Pancreas (tissue), 10 donors: ENCODE measurements at regions not wholly inside any gene's neighbourhood (a gene's known extent, or its start where the extent isn't known, plus 50 kb on each side); places are given as distances from the start of the nearest gene placed in this dataset.

Experiments used
- ATAC-seq, 4 donors: fragments of 200-7000 bp; cut with Tn5 transposase; one replicate each; pipeline versions ENCODE4 v1.8.0 to v1.9.1; 2020; ENCODE audit warnings: mild to moderate bottlenecking in 4 of 4, moderate library complexity in 4 of 4
- DNase-seq, 6 donors: peaks; one replicate each; pipeline ENCODE4 v3.0.0-alpha.2; 2020
- FAIRE-seq: peaks from 2 replicates; lab custom pipeline; 2012; peaks lifted over from hg19 to GRCh38; lab: Jason Lieb, UNC
- H3K27ac ChIP-seq, 4 donors: fragments of 200-600 bp; sonication (generic); 1 replicate in 3 of 4; 2 replicates in 1 of 4; pipeline versions ENCODE4 v1.5.0 to v1.8.0; 2020
- H3K27me3 ChIP-seq, 4 donors: fragments of 200-600 bp; one replicate each; pipeline ENCODE4 v1.8.0; 2021
- H3K36me3 ChIP-seq, 3 donors: fragments of 200-600 bp; sonication (generic) in 1 of 3; one replicate each; pipeline versions ENCODE4 v1.5.0 to v1.8.0; 2020 to 2021
- H3K4me1 ChIP-seq, 3 donors: fragments of 200-600 bp; one replicate each; pipeline ENCODE4 v1.8.0; 2021
- H3K4me3 ChIP-seq, 4 donors: fragments of 200-600 bp; sonication (generic) in 2 of 4; one replicate each; pipeline versions ENCODE4 v1.5.0 to v1.8.0; 2020 to 2021
- H3K9me3 ChIP-seq, 4 donors: fragments of 200-600 bp; one replicate each; pipeline ENCODE4 v1.8.0; 2021
- WGBS, 2 donors: extraction: QIAGEN DNeasy Blood & Tissue Kit; methylation state at CpG; one replicate each; pipeline ENCODE4 v1.1.7; 2013; 5-methylcytosine and 5-hydroxymethylcytosine counted together
- intact Hi-C, 3 donors: fragments of 100-400 bp; cut with DNase I; formaldehyde crosslinking; loops; one replicate each; pipeline versions ENCODE4 v1.11.1 to v1.14.2; 2022
- TF ChIP-seq, protein P1 (sequence below), 4 donors: fragments of 200-600 bp; sonication (generic) in 3 of 4; IDR thresholded peaks; one replicate each; pipeline versions ENCODE4 v1.5.0 to v1.8.0; 2021; ENCODE audit warnings: antibody characterized with exemption in 4 of 4
- donor health status: healthy with polysubstance abuse.
- donor health status: DM: no; HTN: no; CAD: no; lungs with moderate emphysema.
- donor health status: DM: no; HTN: no; CAD: no.
- donor health status: control.
- donor health status: control.
- donor health status: Bipolar disorder and iron deficiency.
- donor health status: DM: yes; HTN: yes; CAD: no.
- donor health status: DM: no; HTN: no; CAD: no.
- donor health status: DM: no; HTN: no; CAD: no.
- donor health status: DM: yes; HTN: yes; CAD: no.

DNA sequence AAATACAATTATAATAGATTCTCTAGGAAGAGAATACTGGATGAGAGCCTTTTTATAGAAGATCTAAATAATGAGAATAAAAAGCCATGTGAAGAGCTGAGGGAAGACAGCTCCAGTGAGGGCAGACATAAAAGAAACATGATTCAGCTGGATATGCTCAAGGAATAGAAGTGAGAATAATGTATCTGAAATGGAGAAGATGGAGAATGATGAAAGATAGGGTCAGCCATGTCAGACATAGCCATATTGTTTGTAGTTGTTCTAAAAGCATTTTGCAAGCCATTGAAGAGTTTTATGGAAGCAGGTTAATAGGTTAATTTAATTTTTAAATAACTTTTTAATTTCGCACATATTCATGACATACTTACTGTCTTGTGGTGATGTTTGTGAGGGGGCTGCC, 713.5 kb upstream of the ARPP21 start:
- FAIRE-seq (no peak), ATAC-seq (no peak), DNase-seq (no peak)
- intact Hi-C loops, result no loop called here
- TF ChIP-seq, protein P1, sequence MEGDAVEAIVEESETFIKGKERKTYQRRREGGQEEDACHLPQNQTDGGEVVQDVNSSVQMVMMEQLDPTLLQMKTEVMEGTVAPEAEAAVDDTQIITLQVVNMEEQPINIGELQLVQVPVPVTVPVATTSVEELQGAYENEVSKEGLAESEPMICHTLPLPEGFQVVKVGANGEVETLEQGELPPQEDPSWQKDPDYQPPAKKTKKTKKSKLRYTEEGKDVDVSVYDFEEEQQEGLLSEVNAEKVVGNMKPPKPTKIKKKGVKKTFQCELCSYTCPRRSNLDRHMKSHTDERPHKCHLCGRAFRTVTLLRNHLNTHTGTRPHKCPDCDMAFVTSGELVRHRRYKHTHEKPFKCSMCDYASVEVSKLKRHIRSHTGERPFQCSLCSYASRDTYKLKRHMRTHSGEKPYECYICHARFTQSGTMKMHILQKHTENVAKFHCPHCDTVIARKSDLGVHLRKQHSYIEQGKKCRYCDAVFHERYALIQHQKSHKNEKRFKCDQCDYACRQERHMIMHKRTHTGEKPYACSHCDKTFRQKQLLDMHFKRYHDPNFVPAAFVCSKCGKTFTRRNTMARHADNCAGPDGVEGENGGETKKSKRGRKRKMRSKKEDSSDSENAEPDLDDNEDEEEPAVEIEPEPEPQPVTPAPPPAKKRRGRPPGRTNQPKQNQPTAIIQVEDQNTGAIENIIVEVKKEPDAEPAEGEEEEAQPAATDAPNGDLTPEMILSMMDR (IDR thresholded peaks at IDR 0.05), result no peak
- H3K27ac ChIP-seq, result no peak overlapping the region
- H3K9me3 ChIP-seq, result no peaks in the 10 kb centered on the region
- WGBS, 2 donors, result 66 to 88% methylated on average over 1 of the region's 1 CpG
- H3K36me3 ChIP-seq, result no peaks in the 10 kb centered on the region
- H3K4me1 ChIP-seq, result no peaks in the 10 kb centered on the region
- H3K4me3 ChIP-seq, result no peak overlapping the region
- H3K27me3 ChIP-seq, result no peaks in the 10 kb centered on the region

DNA sequence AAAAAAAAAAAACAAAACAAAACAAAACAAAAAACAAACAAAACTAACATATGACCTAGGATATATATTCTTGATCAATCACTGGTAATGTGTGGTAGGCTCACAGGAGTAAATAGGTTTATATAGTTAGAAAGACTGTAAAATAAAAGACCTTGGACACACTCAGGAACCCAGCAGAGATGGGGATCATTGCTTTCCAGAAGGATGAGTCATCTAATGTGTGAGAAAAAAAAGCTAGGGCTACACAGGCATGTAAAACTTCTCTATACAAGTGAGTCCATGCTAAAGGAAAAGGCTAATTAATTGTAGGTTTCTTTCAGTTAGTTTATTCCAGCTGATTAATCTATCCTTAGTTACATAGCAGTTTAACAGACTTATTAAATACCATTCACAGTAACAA, 710.3 kb upstream of the ARPP21 start:
- Histone ChIP-seq H3K4me3 (no peak overlapping the region), H3K36me3 (no peaks in the 10 kb centered on the region), H3K4me1 (no peaks in the 10 kb centered on the region), H3K27me3 (no peaks in the 10 kb centered on the region), H3K9me3 (no peaks in the 10 kb centered on the region), H3K27ac (no peak overlapping the region)
- no peak for ATAC-seq
- TF ChIP-seq, protein P1 (IDR thresholded peaks at IDR 0.05), result no peak
- intact Hi-C loops, result no loop called here
- DNase-seq, result no peak
- FAIRE-seq, result no peak

DNA sequence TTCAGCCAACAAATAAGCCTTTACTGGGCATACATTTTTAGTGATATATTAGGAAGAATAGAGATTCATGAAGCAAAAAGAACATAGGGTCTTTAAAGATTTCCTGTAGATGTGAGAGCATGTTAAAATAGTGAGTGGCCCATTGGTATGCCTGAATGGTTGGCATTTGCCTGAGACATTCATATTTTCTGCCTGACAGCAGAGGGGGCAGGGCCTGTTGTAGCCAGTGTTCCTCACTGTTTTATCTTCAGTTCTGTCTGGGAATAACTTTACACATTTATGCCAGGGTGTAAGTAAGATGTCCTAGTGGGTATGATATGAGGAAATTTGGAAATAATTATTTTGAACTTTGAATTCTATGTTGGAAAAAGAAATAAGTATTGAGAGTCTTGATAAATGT, 704.7 kb upstream of the ARPP21 start:
- no peaks in the 10 kb centered on the region for H3K4me1 ChIP-seq
- no peaks in the 10 kb centered on the region for H3K36me3 ChIP-seq
- H3K27me3 ChIP-seq, result no peaks in the 10 kb centered on the region
- TF ChIP-seq, protein P1 (IDR thresholded peaks at IDR 0.05), result no peak
- H3K9me3 ChIP-seq, result no peaks in the 10 kb centered on the region
- FAIRE-seq (no peak), DNase-seq (no peak), ATAC-seq (no peak)
- intact Hi-C loops, result no loop called here
- no peak overlapping the region for H3K4me3 ChIP-seq
- no peak overlapping the region for H3K27ac ChIP-seq

DNA sequence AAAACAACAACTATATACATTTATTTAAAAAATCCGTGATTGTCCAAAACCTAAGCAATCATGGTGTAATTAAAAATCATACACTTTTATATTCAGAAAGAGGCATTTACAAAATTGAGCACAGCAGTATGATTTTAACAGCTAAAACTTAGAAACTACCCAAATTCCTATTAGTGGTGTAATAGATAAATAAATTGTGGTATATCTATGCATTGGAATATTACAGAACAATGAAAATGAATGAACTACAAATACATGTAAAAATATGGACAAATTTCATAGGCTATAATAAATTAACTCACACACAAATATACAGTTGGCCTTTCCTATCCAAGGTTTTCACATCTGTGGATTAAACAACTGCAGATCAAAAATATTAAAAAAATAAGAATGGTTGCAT, 700.5 kb upstream of the ARPP21 start:
- Histone ChIP-seq H3K9me3 (no peaks in the 10 kb centered on the region), H3K4me1 (no peaks in the 10 kb centered on the region), H3K27ac (no peak overlapping the region), H3K27me3 (peaks cover 0 to 5% (median 0%) of the 10 kb centered on the region in 4 donors), H3K4me3 (no peak overlapping the region), H3K36me3 (no peaks in the 10 kb centered on the region)
- ATAC-seq, result no peak
- intact Hi-C loops, result no loop called here
- 65 to 78% methylated on average over 1 of the region's 1 CpG for WGBS, 2 donors
- no peak for FAIRE-seq
- TF ChIP-seq, protein P1 (IDR thresholded peaks at IDR 0.05), result no peak
- DNase-seq, result no peak

DNA sequence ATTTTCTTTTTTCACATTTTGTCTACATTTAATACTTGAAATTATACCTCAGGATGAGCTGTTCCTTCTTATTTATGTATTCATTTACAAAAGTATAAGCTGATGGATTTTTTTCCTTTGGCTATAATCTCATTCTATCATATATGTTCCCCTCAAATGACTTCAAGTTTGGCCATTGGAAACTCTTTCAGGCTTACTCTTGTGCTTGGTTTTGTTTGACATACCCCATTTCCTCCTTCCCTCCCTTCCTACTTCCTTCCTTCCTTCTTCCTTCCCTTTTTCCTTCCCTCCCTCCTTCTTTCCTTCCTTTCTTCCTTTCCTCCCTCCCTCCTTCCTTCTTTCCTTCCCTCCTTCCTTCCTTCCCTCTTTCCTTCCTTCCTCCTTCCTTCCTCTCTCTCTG, 697.1 kb upstream of the ARPP21 start:
- intact Hi-C loops, result no loop called here
- H3K4me3 ChIP-seq, result no peak overlapping the region
- H3K36me3 ChIP-seq, result no peaks in the 10 kb centered on the region
- TF ChIP-seq, protein P1 (IDR thresholded peaks at IDR 0.05), result no peak
- H3K4me1 ChIP-seq, result no peaks in the 10 kb centered on the region
- H3K9me3 ChIP-seq, result no peaks in the 10 kb centered on the region
- H3K27ac ChIP-seq, result no peak overlapping the region
- ATAC-seq (no peak), DNase-seq (no peak), FAIRE-seq (no peak)
- H3K27me3 ChIP-seq, result peaks cover 0 to 5% (median 0%) of the 10 kb centered on the region in 4 donors
